Prostate gland (tissue), 2 donors: ENCODE measurements at regions not wholly inside any gene's neighbourhood (a gene's known extent, or its start where the extent isn't known, plus 50 kb on each side); places are given as distances from the start of the nearest gene placed in this dataset.

Source experiments
- DNase-seq: peaks from one replicate; pipeline ENCODE4 v3.0.0-alpha.2; 2019; ENCODE audit warnings: low spot score
- H3K27ac ChIP-seq, 2 donors: fragments of 200-600 bp; sonication (generic); 2 replicates each; pipeline ENCODE4 v1.5.1; 2017 to 2019
- H3K27me3 ChIP-seq: fragments of 200-600 bp; sonication (generic); replicated peaks from 2 replicates; pipeline ENCODE4 v1.5.1; 2019; ENCODE audit not compliant: insufficient read depth
- H3K36me3 ChIP-seq, 2 donors: fragments of 200-600 bp; sonication (generic); 1 replicate in 1 of 2; 2 replicates in 1 of 2; pipeline versions ENCODE4 v1.5.1 to v1.8.1; 2017 to 2019
- H3K4me1 ChIP-seq: fragments of 200-600 bp; sonication (generic); replicated peaks from 2 replicates; pipeline ENCODE4 v1.5.1; 2019
- H3K4me3 ChIP-seq, 2 donors: fragments of 200-600 bp; sonication (generic); 2 replicates each; pipeline ENCODE4 v1.5.1; 2017 to 2019
- H3K9me3 ChIP-seq: fragments of 200-600 bp; sonication (generic); 2 replicates; pipeline ENCODE4 v1.5.1; 2017
- CTCF ChIP-seq, 4 experiments: fragments of 200-600 bp in 2 of 4; fragments of 450-650 bp in 2 of 4; sonication (generic) in 2 of 4; IDR thresholded peaks; 1 replicate in 3 of 4; 2 replicates in 1 of 4; pipeline ENCODE4 v1.5.1; 2016 to 2019; ENCODE audit warnings: antibody characterized with exemption in 4 of 4, mild to moderate bottlenecking in 2 of 4, moderate library complexity in 2 of 4
- POLR2A ChIP-seq: fragments of 450-650 bp; IDR thresholded peaks from one replicate; pipeline ENCODE4 v1.6.1; 2016; ENCODE audit warnings: antibody characterized with exemption, mild to moderate bottlenecking
- POLR2AphosphoS5 ChIP-seq: sonication (generic); formaldehyde crosslinking; IDR thresholded peaks from one replicate; pipeline ENCODE4 v1.6.1; 2017; ENCODE audit warnings: antibody characterized with exemption
- WGBS: methylation state at CpG from one replicate; pipeline ENCODE4 v1.1.5; 2018; 5-methylcytosine and 5-hydroxymethylcytosine counted together
- intact Hi-C: fragments of 100-400 bp; cut with DNase I; formaldehyde crosslinking; loops from one replicate; pipeline ENCODE4 v1.14.2; 2022

- Histone ChIP-seq H3K27ac (no peak overlapping the region), H3K4me1 (no peaks in the 10 kb centered on the region), H3K36me3 (no peaks in the 10 kb centered on the region), H3K4me3 (no peak overlapping the region), H3K27me3 (no peaks in the 10 kb centered on the region), H3K9me3 (no peaks in the 10 kb centered on the region)
- intact Hi-C loops = no loop called here
- TF ChIP-seq CTCF (IDR thresholded peaks at IDR 0.05) = no peak
- no peak for TF ChIP-seq POLR2AphosphoS5
- TF ChIP-seq POLR2A = no peak
- WGBS = 64% methylated on average over 10 of the region's 10 CpGs
- DNase-seq = no peak
Measured at GRCh38 chr10:78559661-78560340, 509.0 kb upstream of the ZMIZ1 start.

GRCh38 chr10:78560341-78560688 lies 508.5 kb upstream of the ZMIZ1 start:
- WGBS = 57% methylated on average over 4 of the region's 4 CpGs
- H3K27ac ChIP-seq = no peak overlapping the region
- intact Hi-C loops = no loop called here
- DNase-seq = no peak
- H3K4me3 ChIP-seq = no peak overlapping the region
- no peaks in the 10 kb centered on the region for H3K27me3 ChIP-seq
- TF ChIP-seq POLR2AphosphoS5 (no peak), CTCF (IDR thresholded peaks at IDR 0.05) (no peak), POLR2A (no peak)
- H3K4me1 ChIP-seq = no peaks in the 10 kb centered on the region
- no peaks in the 10 kb centered on the region for H3K36me3 ChIP-seq
- H3K9me3 ChIP-seq = no peaks in the 10 kb centered on the region

GRCh38 chr10:78563314-78563713 lies 505.5 kb upstream of the ZMIZ1 start:
- Histone ChIP-seq H3K9me3 (no peaks in the 10 kb centered on the region), H3K4me3 (no peak overlapping the region), H3K27ac (no peak overlapping the region), H3K27me3 (no peaks in the 10 kb centered on the region), H3K4me1 (no peaks in the 10 kb centered on the region), H3K36me3 (no peaks in the 10 kb centered on the region)
- intact Hi-C loops = no loop called here
- no peak for DNase-seq
- WGBS = 57% methylated on average over 2 of the region's 2 CpGs
- no peak for TF ChIP-seq POLR2A
- TF ChIP-seq CTCF (IDR thresholded peaks at IDR 0.05) = no peak
- no peak for TF ChIP-seq POLR2AphosphoS5

- no peaks in the 10 kb centered on the region for H3K9me3 ChIP-seq
- TF ChIP-seq POLR2AphosphoS5 = no peak
- no peak for TF ChIP-seq CTCF (IDR thresholded peaks at IDR 0.05)
- no peak for TF ChIP-seq POLR2A
- H3K4me1 ChIP-seq = no peaks in the 10 kb centered on the region
- no peak for DNase-seq
- H3K4me3 ChIP-seq = no peak overlapping the region
- H3K27ac ChIP-seq = no peak overlapping the region
- intact Hi-C loops = no loop called here
- H3K27me3 ChIP-seq = no peaks in the 10 kb centered on the region
- 91% methylated on average over 4 of the region's 4 CpGs for WGBS
- H3K36me3 ChIP-seq = no peaks in the 10 kb centered on the region
Measured at GRCh38 chr10:78565841-78566240, 502.9 kb upstream of the ZMIZ1 start.

GRCh38 chr10:78566284-78567111 lies 502.3 kb upstream of the ZMIZ1 start:
- no peak overlapping the region for H3K27ac ChIP-seq
- intact Hi-C loops = no loop called here
- TF ChIP-seq POLR2A (no peak), POLR2AphosphoS5 (no peak), CTCF (IDR thresholded peaks at IDR 0.05) (no peak)

More at GRCh38 chr10:78566284-78567111, 502.3 kb upstream of the ZMIZ1 start:
- Histone ChIP-seq H3K4me3 (no peak overlapping the region), H3K9me3 (no peaks in the 10 kb centered on the region), H3K4me1 (no peaks in the 10 kb centered on the region), H3K27me3 (no peaks in the 10 kb centered on the region), H3K36me3 (no peaks in the 10 kb centered on the region)
- no peak for DNase-seq
- 33% methylated on average over 8 of the region's 8 CpGs for WGBS
